Nephron (organoid): ENCODE measurements at regions not wholly inside any gene's neighbourhood (a gene's known extent, or its start where the extent isn't known, plus 50 kb on each side); places are given as distances from the start of the nearest gene placed in this dataset.
"Not testable (repeated sequence)": the region's sequence is repeated elsewhere in the genome, so short reads cannot be mapped to it uniquely, and the experiment has no call there.

Experiments
- H3K27ac Mint-ChIP-seq, 3 experiments: 2 replicates each; pipeline ENCODE4 v1.8.0; 2020; ENCODE audit warnings: mixed read lengths in 3 of 3, mild to moderate bottlenecking in 2 of 3, moderate library complexity in 1 of 3
- H3K27me3 Mint-ChIP-seq: 2 replicates; pipeline ENCODE4 v1.8.0; 2021; ENCODE audit warnings: low read depth, mild to moderate bottlenecking, moderate library complexity, mixed read lengths
- H3K36me3 Mint-ChIP-seq: 2 replicates; pipeline ENCODE4 v1.8.0; 2020; ENCODE audit warnings: low read depth, mixed read lengths
- H3K4me1 Mint-ChIP-seq: 2 replicates; pipeline ENCODE4 v1.8.0; 2020; ENCODE audit warnings: mixed read lengths
- H3K4me3 Mint-ChIP-seq, 3 experiments: 2 replicates each; pipeline ENCODE4 v1.8.0; 2020; ENCODE audit warnings: mild to moderate bottlenecking in 3 of 3, mixed read lengths in 3 of 3, moderate library complexity in 2 of 3
- H3K9me3 Mint-ChIP-seq: 2 replicates; pipeline ENCODE4 v1.8.0; 2020; ENCODE audit warnings: mixed read lengths
- CTCF ChIP-seq, 3 experiments: fragments of 200-600 bp; sonication (generic); IDR thresholded peaks; one replicate each; pipeline ENCODE4 v1.5.0; 2021; ENCODE audit warnings: antibody characterized with exemption in 3 of 3; ENCODE audit not compliant: unreplicated experiment in 3 of 3

GRCh38 chr14:94823556-94824341 is 53.8 kb upstream of the GSC start:
- peaks cover 18% of the 10 kb centered on the region for H3K9me3 Mint-ChIP-seq
- H3K4me1 Mint-ChIP-seq = peaks cover 9% of the 10 kb centered on the region
- H3K4me3 Mint-ChIP-seq = no peak overlapping the region
- no peak for TF ChIP-seq CTCF (IDR thresholded peaks at IDR 0.05; ENCODE audit: unreplicated experiment in 3 of 3)
- peak overlapping the region in 1 of 3 experiments; percentile 20 for H3K27ac Mint-ChIP-seq
- peaks cover 18% of the 10 kb centered on the region for H3K27me3 Mint-ChIP-seq
- no peaks in the 10 kb centered on the region for H3K36me3 Mint-ChIP-seq

GRCh38 chr14:94821705-94822104 is 51.8 kb upstream of the GSC start:
- no peak overlapping the region for H3K27ac Mint-ChIP-seq
- no peaks in the 10 kb centered on the region for H3K4me1 Mint-ChIP-seq
- no peak overlapping the region for H3K4me3 Mint-ChIP-seq
- H3K36me3 Mint-ChIP-seq = no peaks in the 10 kb centered on the region
- peaks cover 18% of the 10 kb centered on the region for H3K9me3 Mint-ChIP-seq
- no peak for TF ChIP-seq CTCF (IDR thresholded peaks at IDR 0.05; ENCODE audit: unreplicated experiment in 3 of 3)
- H3K27me3 Mint-ChIP-seq = peaks cover 13% of the 10 kb centered on the region

GRCh38 chr14:94820932-94821331 is 51.0 kb upstream of the GSC start:
- not testable (repeated sequence) for H3K36me3 Mint-ChIP-seq, H3K4me1 Mint-ChIP-seq, H3K27ac Mint-ChIP-seq, H3K4me3 Mint-ChIP-seq
- Mint-ChIP-seq H3K27me3 (peaks cover 21% of the 10 kb centered on the region), H3K9me3 (peaks cover 12% of the 10 kb centered on the region)
